GM13976 (cell line): ENCODE measurements at regions not wholly inside any gene's neighbourhood (a gene's known extent, or its start where the extent isn't known, plus 50 kb on each side); places are given as distances from the start of the nearest gene placed in this dataset.
A peak's percentile ranks its signal among the peaks of the same experiment; 100 is the strongest.

Experiments used
- DNase-seq: peaks from one replicate; pipeline ENCODE4 v3.0.0; 2012; ENCODE audit warnings: low spot score
- CTCF ChIP-seq: IDR thresholded peaks from 2 replicates; pipeline ENCODE4 v1.5.1; 2012; ENCODE audit warnings: borderline replicate concordance, mild to moderate bottlenecking; ENCODE audit not compliant: insufficient read depth; ENCODE audit errors: extremely low read depth, missing control alignments, control extremely low read depth
- in situ Hi-C: fragments of 300-500 bp; cut with MboI; formaldehyde crosslinking; loops from one replicate; pipeline ENCODE4 v1.12.0; 2022; ENCODE audit warnings: low sequenced_read_pairs, mixed read lengths, inconsistent platforms; ENCODE audit not compliant: unreplicated experiment

GRCh38 chr7:42753811-42754363 lies 158.0 kb downstream of the C7orf25 start:
- DNase-seq = no peak
- in situ Hi-C loops = no loop called here
- no peak for TF ChIP-seq CTCF

GRCh38 chr7:42753367-42753766 lies 158.5 kb downstream of the C7orf25 start:
- no peak for TF ChIP-seq CTCF
- no peak for DNase-seq
- in situ Hi-C loops = no loop called here

- TF ChIP-seq CTCF = no peak
These were observed 161.7 kb downstream of the C7orf25 start for GRCh38 chr7:42750172-42750571.

GRCh38 chr7:42747044-42747443 lies 164.8 kb downstream of the C7orf25 start:
- no peak for TF ChIP-seq CTCF

More at GRCh38 chr7:42750172-42750571, 161.7 kb downstream of the C7orf25 start:
- in situ Hi-C loops = no loop called here
- DNase-seq = no peak

GRCh38 chr7:42746214-42746613 lies 165.7 kb downstream of the C7orf25 start:
- in situ Hi-C loops = no loop called here
- DNase-seq = no peak
- no peak for TF ChIP-seq CTCF

More at GRCh38 chr7:42747044-42747443, 164.8 kb downstream of the C7orf25 start:
- no peak for DNase-seq
- in situ Hi-C loops = no loop called here

- in situ Hi-C loops = no loop called here
- peak; percentile 44 for TF ChIP-seq CTCF
- DNase-seq = no peak
These were observed 166.4 kb downstream of the C7orf25 start for GRCh38 chr7:42745357-42746059.

GRCh38 chr7:42744746-42745145 lies 167.1 kb downstream of the C7orf25 start:
- in situ Hi-C loops = no loop called here
- DNase-seq = no peak
- no peak for TF ChIP-seq CTCF
